ENCODE measurements at regions not wholly inside any gene's neighbourhood (a gene's known extent, or its start where the extent isn't known, plus 50 kb on each side); places are given as distances from the start of the nearest gene placed in this dataset.
"Not testable (repeated sequence)": the region's sequence is repeated elsewhere in the genome, so short reads cannot be mapped to it uniquely, and the experiment has no call there.

- intact Hi-C loops (cut with DNase I): no loop called here
- TF ChIP-seq, protein P1, sequence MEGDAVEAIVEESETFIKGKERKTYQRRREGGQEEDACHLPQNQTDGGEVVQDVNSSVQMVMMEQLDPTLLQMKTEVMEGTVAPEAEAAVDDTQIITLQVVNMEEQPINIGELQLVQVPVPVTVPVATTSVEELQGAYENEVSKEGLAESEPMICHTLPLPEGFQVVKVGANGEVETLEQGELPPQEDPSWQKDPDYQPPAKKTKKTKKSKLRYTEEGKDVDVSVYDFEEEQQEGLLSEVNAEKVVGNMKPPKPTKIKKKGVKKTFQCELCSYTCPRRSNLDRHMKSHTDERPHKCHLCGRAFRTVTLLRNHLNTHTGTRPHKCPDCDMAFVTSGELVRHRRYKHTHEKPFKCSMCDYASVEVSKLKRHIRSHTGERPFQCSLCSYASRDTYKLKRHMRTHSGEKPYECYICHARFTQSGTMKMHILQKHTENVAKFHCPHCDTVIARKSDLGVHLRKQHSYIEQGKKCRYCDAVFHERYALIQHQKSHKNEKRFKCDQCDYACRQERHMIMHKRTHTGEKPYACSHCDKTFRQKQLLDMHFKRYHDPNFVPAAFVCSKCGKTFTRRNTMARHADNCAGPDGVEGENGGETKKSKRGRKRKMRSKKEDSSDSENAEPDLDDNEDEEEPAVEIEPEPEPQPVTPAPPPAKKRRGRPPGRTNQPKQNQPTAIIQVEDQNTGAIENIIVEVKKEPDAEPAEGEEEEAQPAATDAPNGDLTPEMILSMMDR (IDR thresholded peaks at IDR 0.05): no peak
- TF ChIP-seq POLR2A (IDR thresholded peaks at IDR 0.05) (no peak), POLR2AphosphoS5 (IDR thresholded peaks at IDR 0.05) (no peak)
- Histone ChIP-seq H3K27ac (no peak overlapping the region), H3K9me3 (no peaks in the 10 kb centered on the region), H3K4me3 (no peak overlapping the region), H3K27me3 (replicated peaks; ENCODE audit: insufficient read depth) (no peaks in the 10 kb centered on the region), H3K4me1 (replicated peaks) (no peaks in the 10 kb centered on the region), H3K36me3 (no peaks in the 10 kb centered on the region)
- WGBS: 76% methylated on average over 10 of the region's 10 CpGs
- DNase-seq (ENCODE audit: low spot score): no peak
Measured at GRCh38 chr6:168935628-168936010, 318.0 kb downstream of the THBS2 start.

- Histone ChIP-seq H3K27ac (no peak overlapping the region), H3K27me3 (replicated peaks; ENCODE audit: insufficient read depth) (no peaks in the 10 kb centered on the region), H3K36me3 (no peaks in the 10 kb centered on the region), H3K4me3 (no peak overlapping the region), H3K9me3 (no peaks in the 10 kb centered on the region), H3K4me1 (replicated peaks) (no peaks in the 10 kb centered on the region)
- intact Hi-C loops (cut with DNase I): no loop called here
- 67% methylated on average over 24 of the region's 25 CpGs for WGBS
- TF ChIP-seq, protein P1 (IDR thresholded peaks at IDR 0.05): no peak
- no peak for TF ChIP-seq POLR2A (IDR thresholded peaks at IDR 0.05)
- no peak for TF ChIP-seq POLR2AphosphoS5 (IDR thresholded peaks at IDR 0.05)
- no peak for DNase-seq (ENCODE audit: low spot score)
Measured at GRCh38 chr6:168934660-168935627, 318.7 kb downstream of the THBS2 start.

DNA sequence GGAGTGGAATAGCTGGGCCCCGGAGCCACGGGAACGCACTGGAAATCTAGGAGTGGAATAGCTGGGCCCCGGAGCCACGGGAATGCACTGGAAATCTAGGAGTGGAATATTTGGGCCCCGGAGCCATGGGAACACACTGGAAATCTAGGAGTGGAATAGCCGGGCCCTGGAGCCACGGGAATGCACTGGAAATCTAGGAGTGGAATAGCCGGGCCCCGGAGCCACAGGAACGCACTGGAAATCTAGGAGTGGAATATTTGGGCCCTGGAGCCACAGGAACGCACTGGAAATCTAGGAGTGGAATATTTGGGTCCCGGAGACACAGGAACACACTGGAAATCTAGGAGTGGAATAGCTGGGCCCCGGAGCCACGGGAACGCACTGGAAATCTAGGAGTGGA is 321.5 kb downstream of the THBS2 start:
- intact Hi-C loops (cut with DNase I); H3K4me1 ChIP-seq (replicated peaks); H3K4me3 ChIP-seq; H3K27ac ChIP-seq; H3K27me3 ChIP-seq (replicated peaks; ENCODE audit: insufficient read depth); H3K9me3 ChIP-seq; DNase-seq (ENCODE audit: low spot score); H3K36me3 ChIP-seq: not testable (repeated sequence)
- WGBS: 86% methylated on average over 16 of the region's 16 CpGs

DNA sequence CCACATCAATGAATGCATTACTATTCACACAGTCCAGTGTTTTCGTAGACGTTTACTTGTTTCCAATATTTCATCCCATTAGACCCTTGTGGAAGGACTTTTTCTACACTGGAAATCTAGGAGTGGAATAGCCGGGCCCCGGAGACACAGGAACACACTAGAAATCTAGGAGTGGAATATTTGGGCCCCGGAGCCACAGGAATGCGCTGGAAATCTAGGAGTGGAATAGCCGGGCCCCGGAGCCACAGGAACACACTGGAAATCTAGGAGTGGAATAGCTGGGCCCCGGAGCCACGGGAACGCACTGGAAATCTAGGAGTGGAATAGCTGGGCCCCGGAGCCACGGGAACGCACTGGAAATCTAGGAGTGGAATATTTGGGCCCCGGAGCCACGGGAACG is 322.6 kb downstream of the THBS2 start:
- H3K27me3 ChIP-seq (replicated peaks; ENCODE audit: insufficient read depth); H3K27ac ChIP-seq; H3K36me3 ChIP-seq; H3K4me3 ChIP-seq; intact Hi-C loops (cut with DNase I); H3K4me1 ChIP-seq (replicated peaks); H3K9me3 ChIP-seq; DNase-seq (ENCODE audit: low spot score): not testable (repeated sequence)
- WGBS: 80% methylated on average over 17 of the region's 17 CpGs

GRCh38 chr6:168929871-168930450 is 323.7 kb downstream of the THBS2 start:
- no peaks in the 10 kb centered on the region for H3K27me3 ChIP-seq (replicated peaks; ENCODE audit: insufficient read depth)
- intact Hi-C loops (cut with DNase I): no loop called here
- no peak overlapping the region for H3K4me3 ChIP-seq
- no peaks in the 10 kb centered on the region for H3K4me1 ChIP-seq (replicated peaks)
- no peaks in the 10 kb centered on the region for H3K9me3 ChIP-seq
- no peak overlapping the region for H3K27ac ChIP-seq
- peak; percentile 1 for DNase-seq (ENCODE audit: low spot score)
- H3K36me3 ChIP-seq: no peaks in the 10 kb centered on the region
- 89% methylated on average over 11 of the region's 11 CpGs for WGBS
- TF ChIP-seq POLR2AphosphoS5 (IDR thresholded peaks at IDR 0.05) (no peak), POLR2A (IDR thresholded peaks at IDR 0.05) (no peak)
- TF ChIP-seq, protein P1 (IDR thresholded peaks at IDR 0.05): no peak

DNA sequence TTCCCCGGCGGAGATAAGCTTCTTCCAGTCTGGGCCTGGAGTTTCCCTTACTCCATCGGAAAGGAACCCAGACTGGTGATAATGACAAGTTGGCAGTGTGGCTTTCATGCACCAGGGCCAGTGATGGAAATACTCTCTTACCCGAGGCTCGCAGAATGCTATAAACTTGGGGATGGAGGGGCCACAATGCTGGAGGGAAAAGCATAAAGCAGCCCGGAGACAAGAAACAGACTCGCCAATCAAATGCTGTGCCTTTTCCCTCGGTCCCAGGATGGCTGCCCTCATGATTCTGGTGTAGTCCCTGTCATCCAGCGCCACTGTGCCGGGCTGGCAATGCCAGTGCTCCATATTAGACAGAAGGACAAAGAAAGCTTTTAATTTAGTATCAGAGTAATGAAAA is 325.6 kb downstream of the THBS2 start:
- Histone ChIP-seq H3K9me3 (no peaks in the 10 kb centered on the region), H3K36me3 (no peaks in the 10 kb centered on the region), H3K4me1 (replicated peaks) (no peaks in the 10 kb centered on the region), H3K27ac (no peak overlapping the region), H3K4me3 (no peak overlapping the region), H3K27me3 (replicated peaks; ENCODE audit: insufficient read depth) (no peaks in the 10 kb centered on the region)
- TF ChIP-seq, protein P1 (IDR thresholded peaks at IDR 0.05): no peak
- TF ChIP-seq POLR2AphosphoS5 (IDR thresholded peaks at IDR 0.05) (no peak), POLR2A (IDR thresholded peaks at IDR 0.05) (no peak)
- DNase-seq (ENCODE audit: low spot score): peak; percentile 1
- intact Hi-C loops (cut with DNase I): no loop called here
- 85% methylated on average over 10 of the region's 10 CpGs for WGBS
